Kidney (tissue), 13 donors: ENCODE measurements at regions not wholly inside any gene's neighbourhood (a gene's known extent, or its start where the extent isn't known, plus 50 kb on each side); places are given as distances from the start of the nearest gene placed in this dataset.

ENCODE experiments used
- DNase-seq, 5 donors: peaks; one replicate each; pipeline ENCODE4 v3.0.0-alpha.2; 2013 to 2020
- FAIRE-seq: peaks from 2 replicates; lab custom pipeline; 2012; peaks lifted over from hg19 to GRCh38; lab: Jason Lieb, UNC
- H3K27ac ChIP-seq, 2 donors: one replicate each; pipeline ENCODE4 v1.7.0; 2013; ENCODE audit warnings: low read depth in 2 of 2, low read length in 2 of 2, inconsistent platforms in 1 of 2
- H3K27me3 ChIP-seq: one replicate; pipeline ENCODE4 v1.7.1; 2013; ENCODE audit warnings: low read length, inconsistent platforms; ENCODE audit not compliant: control insufficient read depth, insufficient read depth
- H3K36me3 ChIP-seq, 3 donors: one replicate each; pipeline versions ENCODE4 v1.7.0 to v1.7.1; 2013; ENCODE audit warnings: low read length in 3 of 3, control low read depth in 1 of 3, inconsistent platforms in 1 of 3; ENCODE audit not compliant: insufficient read depth in 3 of 3, control insufficient read depth in 2 of 3
- H3K4me1 ChIP-seq, 3 donors: one replicate each; pipeline versions ENCODE4 v1.7.0 to v1.7.1; 2013; ENCODE audit warnings: low read length in 3 of 3, inconsistent platforms in 1 of 3, low read depth in 1 of 3; ENCODE audit not compliant: control insufficient read depth in 2 of 3, insufficient read depth in 2 of 3
- H3K4me3 ChIP-seq, 3 donors: one replicate each; pipeline versions ENCODE4 v1.7.0 to v1.8.1; 2013; ENCODE audit warnings: low read length in 3 of 3, control low read depth in 1 of 3, inconsistent platforms in 1 of 3
- H3K9ac ChIP-seq, 3 donors: one replicate each; pipeline versions ENCODE4 v1.7.0 to v1.7.1; 2013; ENCODE audit warnings: low read length in 3 of 3, control low read depth in 1 of 3, inconsistent platforms in 1 of 3
- H3K9me3 ChIP-seq, 3 donors: one replicate each; pipeline versions ENCODE4 v1.7.0 to v1.7.1; 2013; ENCODE audit warnings: low read length in 3 of 3, control low read depth in 1 of 3, inconsistent platforms in 1 of 3; ENCODE audit not compliant: control insufficient read depth in 2 of 3, insufficient read depth in 1 of 3
- intact Hi-C: fragments of 100-400 bp; cut with DNase I; formaldehyde crosslinking; loops from one replicate; pipeline ENCODE4 v1.11.1; 2022
- TF ChIP-seq, protein P1 (sequence below): IDR thresholded peaks from 3 replicates; pipeline ENCODE4 v1.5.1; 2012; ENCODE audit warnings: mild to moderate bottlenecking, moderate library complexity, borderline replicate concordance; ENCODE audit not compliant: insufficient read depth; ENCODE audit errors: extremely low read depth
- donor health status: control.
- donor health status: control.
- donor health status: control.
- donor health status: control.
- donor health status: control.
- donor health status: DM: yes; HTN: yes; CAD: no.
- donor health status: Normal renal cell carcinoma (clear cell type).

DNA sequence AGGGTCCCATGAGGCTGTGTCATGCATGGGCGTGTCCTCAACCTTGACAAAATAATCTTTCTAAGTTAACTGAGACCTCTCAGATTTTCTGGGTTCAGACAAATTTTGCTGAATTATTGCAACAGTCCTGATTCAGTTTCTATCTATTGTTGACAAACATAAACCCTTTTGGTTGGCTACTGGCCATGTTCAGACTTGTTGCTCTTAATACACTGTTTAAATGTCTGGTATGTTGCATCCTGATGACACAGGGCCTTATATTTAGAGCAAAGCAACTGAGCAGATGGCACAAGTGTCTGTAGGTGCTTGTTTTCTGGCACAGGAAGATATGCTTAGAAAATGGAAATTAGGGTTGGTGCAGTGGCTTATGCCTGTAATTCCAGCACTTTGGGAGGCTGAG, 456.9 kb upstream of the USP9Y start:
- FAIRE-seq (no peak), DNase-seq (no peak)
- TF ChIP-seq, protein P1, sequence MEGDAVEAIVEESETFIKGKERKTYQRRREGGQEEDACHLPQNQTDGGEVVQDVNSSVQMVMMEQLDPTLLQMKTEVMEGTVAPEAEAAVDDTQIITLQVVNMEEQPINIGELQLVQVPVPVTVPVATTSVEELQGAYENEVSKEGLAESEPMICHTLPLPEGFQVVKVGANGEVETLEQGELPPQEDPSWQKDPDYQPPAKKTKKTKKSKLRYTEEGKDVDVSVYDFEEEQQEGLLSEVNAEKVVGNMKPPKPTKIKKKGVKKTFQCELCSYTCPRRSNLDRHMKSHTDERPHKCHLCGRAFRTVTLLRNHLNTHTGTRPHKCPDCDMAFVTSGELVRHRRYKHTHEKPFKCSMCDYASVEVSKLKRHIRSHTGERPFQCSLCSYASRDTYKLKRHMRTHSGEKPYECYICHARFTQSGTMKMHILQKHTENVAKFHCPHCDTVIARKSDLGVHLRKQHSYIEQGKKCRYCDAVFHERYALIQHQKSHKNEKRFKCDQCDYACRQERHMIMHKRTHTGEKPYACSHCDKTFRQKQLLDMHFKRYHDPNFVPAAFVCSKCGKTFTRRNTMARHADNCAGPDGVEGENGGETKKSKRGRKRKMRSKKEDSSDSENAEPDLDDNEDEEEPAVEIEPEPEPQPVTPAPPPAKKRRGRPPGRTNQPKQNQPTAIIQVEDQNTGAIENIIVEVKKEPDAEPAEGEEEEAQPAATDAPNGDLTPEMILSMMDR = no peak

DNA sequence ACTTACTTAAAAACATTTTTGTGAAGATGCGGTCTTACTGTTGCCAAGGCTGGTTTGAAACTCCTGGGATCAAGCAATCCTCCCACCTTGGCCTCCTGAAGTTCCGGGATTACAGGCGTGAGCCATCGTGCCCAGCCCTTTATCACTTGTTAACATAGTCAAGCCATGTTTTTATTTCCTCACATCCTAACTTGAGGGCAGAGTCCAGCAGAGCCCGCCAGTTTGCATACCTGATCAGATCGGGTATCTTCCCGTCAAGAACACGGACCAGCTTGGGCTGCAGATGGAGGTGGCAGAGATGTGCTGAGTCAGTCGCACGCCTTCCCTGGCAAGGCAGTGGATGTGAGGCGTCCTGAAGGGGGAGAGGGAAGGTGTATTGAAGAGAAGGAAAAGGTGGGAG, 447.3 kb upstream of the USP9Y start:
- no peak for FAIRE-seq
- DNase-seq = no peak

More for the DNA sequence above, 456.9 kb upstream of the USP9Y start:
- H3K9ac ChIP-seq = no peak overlapping the region
- intact Hi-C loops = no loop called here
- no peaks in the 10 kb centered on the region for H3K4me1 ChIP-seq
- H3K27me3 ChIP-seq = no peaks in the 10 kb centered on the region
- H3K4me3 ChIP-seq = no peak overlapping the region
- H3K27ac ChIP-seq = no peak overlapping the region
- H3K9me3 ChIP-seq = no peaks in the 10 kb centered on the region
- no peaks in the 10 kb centered on the region for H3K36me3 ChIP-seq

DNA sequence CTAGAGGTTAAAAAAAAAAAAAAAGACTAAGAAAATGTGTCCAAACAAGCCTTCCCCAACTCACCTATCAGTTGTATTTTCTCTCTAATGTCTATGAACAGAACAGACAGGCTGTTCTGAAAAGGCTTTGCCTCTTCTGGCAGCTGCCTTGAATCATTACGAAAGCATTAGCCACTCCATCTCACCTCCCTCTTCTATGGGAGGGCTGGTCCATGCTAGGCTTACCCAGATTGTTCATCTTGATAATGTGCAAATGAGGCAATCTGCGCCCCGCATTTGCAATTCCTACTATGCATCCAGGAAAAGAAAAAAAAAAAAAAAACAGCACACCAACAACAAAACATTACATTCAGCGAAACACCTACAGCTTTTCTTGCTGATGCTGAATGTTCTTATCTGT, 429.9 kb upstream of the USP9Y start:
- intact Hi-C loops = no loop called here
- no peak overlapping the region for H3K4me3 ChIP-seq
- no peaks in the 10 kb centered on the region for H3K27me3 ChIP-seq
- no peak overlapping the region for H3K9ac ChIP-seq
- H3K27ac ChIP-seq = no peak overlapping the region
- DNase-seq = no peak
- no peak for FAIRE-seq
- TF ChIP-seq, protein P1 = no peak
- H3K9me3 ChIP-seq = no peaks in the 10 kb centered on the region
- H3K36me3 ChIP-seq = no peaks in the 10 kb centered on the region
- H3K4me1 ChIP-seq = no peaks in the 10 kb centered on the region

More for the DNA sequence above, 447.3 kb upstream of the USP9Y start:
- TF ChIP-seq, protein P1 = no peak
- Histone ChIP-seq H3K27me3 (no peaks in the 10 kb centered on the region), H3K4me1 (no peaks in the 10 kb centered on the region), H3K27ac (no peak overlapping the region), H3K4me3 (no peak overlapping the region), H3K36me3 (no peaks in the 10 kb centered on the region), H3K9ac (no peak overlapping the region), H3K9me3 (no peaks in the 10 kb centered on the region)
- intact Hi-C loops = no loop called here

DNA sequence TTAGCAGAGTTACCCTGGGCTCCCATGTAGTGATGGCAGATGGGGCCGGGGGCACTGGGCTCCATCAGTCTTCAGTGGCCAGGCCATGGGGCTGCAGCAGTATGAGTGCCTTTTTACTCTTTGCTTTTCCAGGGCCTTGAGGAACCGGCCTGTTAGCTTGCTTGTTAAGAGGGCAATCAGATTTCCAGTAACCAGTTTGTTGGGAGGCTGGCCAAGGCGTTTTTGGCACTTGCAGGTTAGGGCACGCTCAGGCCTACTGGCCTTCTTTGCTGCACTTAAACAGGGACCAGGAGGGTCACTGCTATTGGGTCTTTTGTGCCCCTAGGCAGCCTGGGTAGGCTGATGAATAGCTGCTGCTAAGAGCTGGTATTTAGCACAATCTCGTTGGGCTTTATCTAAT, 415.4 kb upstream of the USP9Y start:
- no peaks in the 10 kb centered on the region for H3K4me1 ChIP-seq
- H3K27me3 ChIP-seq = no peaks in the 10 kb centered on the region
- no peak overlapping the region for H3K27ac ChIP-seq
- TF ChIP-seq, protein P1 = no peak
- H3K4me3 ChIP-seq = no peak overlapping the region
- FAIRE-seq (no peak), DNase-seq (no peak)
- no peaks in the 10 kb centered on the region for H3K9me3 ChIP-seq
- no peaks in the 10 kb centered on the region for H3K36me3 ChIP-seq
- no peak overlapping the region for H3K9ac ChIP-seq
- intact Hi-C loops = no loop called here
